ENCODE measurements at regions not wholly inside any gene's neighbourhood (a gene's known extent, or its start where the extent isn't known, plus 50 kb on each side); places are given as distances from the start of the nearest gene placed in this dataset.

DNA sequence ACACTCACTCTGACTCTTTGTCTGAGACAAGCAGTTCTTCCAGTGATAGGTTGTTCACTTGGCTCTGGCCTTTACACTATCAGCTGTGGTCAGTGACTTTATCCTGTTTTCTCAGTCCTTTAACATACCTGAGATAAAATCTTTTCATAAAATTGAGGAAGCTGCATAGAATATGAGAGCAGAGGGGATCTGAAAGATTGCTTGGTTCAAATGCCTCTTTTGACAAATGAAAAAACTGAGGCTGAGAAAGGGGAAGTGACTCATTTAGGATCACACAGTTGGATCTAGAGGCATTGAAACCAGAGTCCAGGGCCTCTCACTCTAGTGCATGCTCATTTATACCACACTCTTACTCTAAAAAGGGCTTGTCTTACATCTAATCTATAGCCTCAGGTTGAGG lies 277.0 kb upstream of the TBX18 start:
- no peak for TF ChIP-seq EP300 (IDR thresholded peaks at IDR 0.05; ENCODE audit: low read length)
- TF ChIP-seq, protein P1, sequence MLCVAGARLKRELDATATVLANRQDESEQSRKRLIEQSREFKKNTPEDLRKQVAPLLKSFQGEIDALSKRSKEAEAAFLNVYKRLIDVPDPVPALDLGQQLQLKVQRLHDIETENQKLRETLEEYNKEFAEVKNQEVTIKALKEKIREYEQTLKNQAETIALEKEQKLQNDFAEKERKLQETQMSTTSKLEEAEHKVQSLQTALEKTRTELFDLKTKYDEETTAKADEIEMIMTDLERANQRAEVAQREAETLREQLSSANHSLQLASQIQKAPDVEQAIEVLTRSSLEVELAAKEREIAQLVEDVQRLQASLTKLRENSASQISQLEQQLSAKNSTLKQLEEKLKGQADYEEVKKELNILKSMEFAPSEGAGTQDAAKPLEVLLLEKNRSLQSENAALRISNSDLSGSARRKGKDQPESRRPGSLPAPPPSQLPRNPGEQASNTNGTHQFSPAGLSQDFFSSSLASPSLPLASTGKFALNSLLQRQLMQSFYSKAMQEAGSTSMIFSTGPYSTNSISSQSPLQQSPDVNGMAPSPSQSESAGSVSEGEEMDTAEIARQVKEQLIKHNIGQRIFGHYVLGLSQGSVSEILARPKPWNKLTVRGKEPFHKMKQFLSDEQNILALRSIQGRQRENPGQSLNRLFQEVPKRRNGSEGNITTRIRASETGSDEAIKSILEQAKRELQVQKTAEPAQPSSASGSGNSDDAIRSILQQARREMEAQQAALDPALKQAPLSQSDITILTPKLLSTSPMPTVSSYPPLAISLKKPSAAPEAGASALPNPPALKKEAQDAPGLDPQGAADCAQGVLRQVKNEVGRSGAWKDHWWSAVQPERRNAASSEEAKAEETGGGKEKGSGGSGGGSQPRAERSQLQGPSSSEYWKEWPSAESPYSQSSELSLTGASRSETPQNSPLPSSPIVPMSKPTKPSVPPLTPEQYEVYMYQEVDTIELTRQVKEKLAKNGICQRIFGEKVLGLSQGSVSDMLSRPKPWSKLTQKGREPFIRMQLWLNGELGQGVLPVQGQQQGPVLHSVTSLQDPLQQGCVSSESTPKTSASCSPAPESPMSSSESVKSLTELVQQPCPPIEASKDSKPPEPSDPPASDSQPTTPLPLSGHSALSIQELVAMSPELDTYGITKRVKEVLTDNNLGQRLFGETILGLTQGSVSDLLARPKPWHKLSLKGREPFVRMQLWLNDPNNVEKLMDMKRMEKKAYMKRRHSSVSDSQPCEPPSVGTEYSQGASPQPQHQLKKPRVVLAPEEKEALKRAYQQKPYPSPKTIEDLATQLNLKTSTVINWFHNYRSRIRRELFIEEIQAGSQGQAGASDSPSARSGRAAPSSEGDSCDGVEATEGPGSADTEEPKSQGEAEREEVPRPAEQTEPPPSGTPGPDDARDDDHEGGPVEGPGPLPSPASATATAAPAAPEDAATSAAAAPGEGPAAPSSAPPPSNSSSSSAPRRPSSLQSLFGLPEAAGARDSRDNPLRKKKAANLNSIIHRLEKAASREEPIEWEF (CRISPR knock-in tag; IDR thresholded peaks at IDR 0.05): no peak
- TF ChIP-seq PCBP2 (IDR thresholded peaks at IDR 0.05; ENCODE audit: low read depth, low read length, poor library complexity, severe bottlenecking): no peak
- no peak for TF ChIP-seq SP2 (IDR thresholded peaks at IDR 0.05; ENCODE audit: extremely low read depth, low read depth, low read length, poor library complexity, severe bottlenecking)
- no peak for TF ChIP-seq ZNF431 (CRISPR knock-in tag; IDR thresholded peaks at IDR 0.05)
- TF ChIP-seq KDM1A (IDR thresholded peaks at IDR 0.05): no peak
- no peak for TF ChIP-seq GABPA (tag; conservative IDR thresholded peaks at IDR 0.05; ENCODE audit: low read depth)
- no peak for TF ChIP-seq ZNF766 (CRISPR knock-in tag; conservative IDR thresholded peaks at IDR 0.05)
- TF ChIP-seq, protein P2, sequence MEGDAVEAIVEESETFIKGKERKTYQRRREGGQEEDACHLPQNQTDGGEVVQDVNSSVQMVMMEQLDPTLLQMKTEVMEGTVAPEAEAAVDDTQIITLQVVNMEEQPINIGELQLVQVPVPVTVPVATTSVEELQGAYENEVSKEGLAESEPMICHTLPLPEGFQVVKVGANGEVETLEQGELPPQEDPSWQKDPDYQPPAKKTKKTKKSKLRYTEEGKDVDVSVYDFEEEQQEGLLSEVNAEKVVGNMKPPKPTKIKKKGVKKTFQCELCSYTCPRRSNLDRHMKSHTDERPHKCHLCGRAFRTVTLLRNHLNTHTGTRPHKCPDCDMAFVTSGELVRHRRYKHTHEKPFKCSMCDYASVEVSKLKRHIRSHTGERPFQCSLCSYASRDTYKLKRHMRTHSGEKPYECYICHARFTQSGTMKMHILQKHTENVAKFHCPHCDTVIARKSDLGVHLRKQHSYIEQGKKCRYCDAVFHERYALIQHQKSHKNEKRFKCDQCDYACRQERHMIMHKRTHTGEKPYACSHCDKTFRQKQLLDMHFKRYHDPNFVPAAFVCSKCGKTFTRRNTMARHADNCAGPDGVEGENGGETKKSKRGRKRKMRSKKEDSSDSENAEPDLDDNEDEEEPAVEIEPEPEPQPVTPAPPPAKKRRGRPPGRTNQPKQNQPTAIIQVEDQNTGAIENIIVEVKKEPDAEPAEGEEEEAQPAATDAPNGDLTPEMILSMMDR (IDR thresholded peaks at IDR 0.05 in 2 of 3, conservative IDR thresholded peaks at IDR 0.05 in 1 of 3; ENCODE audit: insufficient read depth in 2 of 3, low read depth in 1 of 3, low read length in 3 of 3): no peak

Data from K562 (cell line).